Uterus (tissue), 3 donors: ENCODE measurements at regions not wholly inside any gene's neighbourhood (a gene's known extent, or its start where the extent isn't known, plus 50 kb on each side); places are given as distances from the start of the nearest gene placed in this dataset.

Source experiments
- DNase-seq, 2 donors: peaks; one replicate each; pipeline ENCODE4 v3.0.0-alpha.2; 2019 to 2020
- H3K27ac ChIP-seq, 2 donors: fragments of 200-600 bp; sonication (generic); 1 replicate in 1 of 2; 2 replicates in 1 of 2; pipeline ENCODE4 v1.5.1; 2016 to 2018
- H3K27me3 ChIP-seq, 2 donors: fragments of 200-600 bp; sonication (generic); one replicate each; pipeline ENCODE4 v1.5.1; 2018 to 2019; ENCODE audit warnings: control low read depth in 1 of 2
- H3K36me3 ChIP-seq, 2 donors: fragments of 200-600 bp; sonication (generic); one replicate each; pipeline ENCODE4 v1.5.1; 2019; ENCODE audit warnings: control low read depth in 1 of 2
- H3K4me1 ChIP-seq, 2 donors: fragments of 200-600 bp; sonication (generic); one replicate each; pipeline ENCODE4 v1.5.1; 2018 to 2019; ENCODE audit warnings: control low read depth in 1 of 2
- H3K4me3 ChIP-seq, 2 donors: fragments of 200-600 bp; sonication (generic); 1 replicate in 1 of 2; 2 replicates in 1 of 2; pipeline ENCODE4 v1.5.1; 2018 to 2019; ENCODE audit warnings: mild to moderate bottlenecking in 1 of 2
- H3K9me3 ChIP-seq, 2 donors: fragments of 200-600 bp; sonication (generic); one replicate each; pipeline ENCODE4 v1.5.1; 2019; ENCODE audit warnings: control low read depth in 1 of 2
- CTCF ChIP-seq, 4 experiments: fragments of 200-600 bp in 2 of 4; fragments of 450-650 bp in 2 of 4; sonication (generic) in 2 of 4; IDR thresholded peaks; one replicate each; pipeline ENCODE4 v1.5.1; 2016 to 2019; ENCODE audit warnings: antibody characterized with exemption in 4 of 4, mild to moderate bottlenecking in 2 of 4, moderate library complexity in 1 of 4
- POLR2A ChIP-seq, 2 donors: fragments of 450-650 bp; IDR thresholded peaks; one replicate each; pipeline ENCODE4 v1.6.1; 2016; ENCODE audit warnings: antibody characterized with exemption in 2 of 2, mild to moderate bottlenecking in 1 of 2, moderate library complexity in 1 of 2
- intact Hi-C: fragments of 100-400 bp; cut with DNase I; formaldehyde crosslinking; loops from one replicate; pipeline ENCODE4 v1.15.1; 2023; ENCODE audit warnings: low total_unique reads
- donor health status: DM: yes; HTN: yes; CAD: no.

GRCh38 chr3:166085164-166085856, 248.1 kb upstream of the BCHE start:
- Histone ChIP-seq H3K27me3 (no peaks in the 10 kb centered on the region), H3K4me1 (no peaks in the 10 kb centered on the region), H3K27ac (no peak overlapping the region), H3K4me3 (no peak overlapping the region), H3K36me3 (no peaks in the 10 kb centered on the region), H3K9me3 (no peaks in the 10 kb centered on the region)
- DNase-seq, result no peak
- TF ChIP-seq POLR2A (IDR thresholded peaks at IDR 0.05), result no peak
- no peak for TF ChIP-seq CTCF (IDR thresholded peaks at IDR 0.05)
- intact Hi-C loops, result no loop called here

DNA sequence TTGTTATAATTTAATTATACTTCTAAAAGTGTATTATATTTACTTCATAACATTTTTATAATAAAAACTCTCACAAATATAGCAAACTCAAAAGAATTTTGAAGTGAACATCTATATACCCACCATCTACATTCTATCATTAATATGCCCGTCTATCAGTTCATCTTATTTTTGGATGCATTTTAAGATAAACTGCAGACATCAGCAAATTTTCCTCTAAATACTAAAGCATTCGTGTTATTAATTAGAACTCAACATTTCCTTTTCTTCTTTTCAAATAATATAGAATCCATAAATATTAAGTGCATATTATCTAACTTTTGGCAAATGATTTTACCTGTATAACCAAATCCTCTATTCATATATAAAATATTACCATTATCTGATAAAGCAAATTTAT, 242.9 kb upstream of the BCHE start:
- intact Hi-C loops, result no loop called here
- TF ChIP-seq POLR2A (IDR thresholded peaks at IDR 0.05) (no peak), CTCF (IDR thresholded peaks at IDR 0.05) (no peak)
- DNase-seq, result no peak
- no peak overlapping the region for H3K4me3 ChIP-seq
- no peaks in the 10 kb centered on the region for H3K27me3 ChIP-seq
- no peaks in the 10 kb centered on the region for H3K4me1 ChIP-seq
- H3K27ac ChIP-seq, result no peak overlapping the region
- no peaks in the 10 kb centered on the region for H3K36me3 ChIP-seq
- H3K9me3 ChIP-seq, result no peaks in the 10 kb centered on the region

- intact Hi-C loops, result no loop called here
- no peak for DNase-seq
- TF ChIP-seq POLR2A (IDR thresholded peaks at IDR 0.05) (no peak), CTCF (IDR thresholded peaks at IDR 0.05) (no peak)
- H3K4me3 ChIP-seq, result no peak overlapping the region
- no peaks in the 10 kb centered on the region for H3K27me3 ChIP-seq
- no peaks in the 10 kb centered on the region for H3K36me3 ChIP-seq
- no peaks in the 10 kb centered on the region for H3K9me3 ChIP-seq
- no peaks in the 10 kb centered on the region for H3K4me1 ChIP-seq
- H3K27ac ChIP-seq, result no peak overlapping the region
Measured at GRCh38 chr3:166071831-166072230, 234.6 kb upstream of the BCHE start.

- Histone ChIP-seq H3K4me3 (no peak overlapping the region), H3K36me3 (no peaks in the 10 kb centered on the region), H3K9me3 (no peaks in the 10 kb centered on the region), H3K27ac (no peak overlapping the region), H3K4me1 (no peaks in the 10 kb centered on the region), H3K27me3 (no peaks in the 10 kb centered on the region)
- TF ChIP-seq CTCF (IDR thresholded peaks at IDR 0.05) (no peak), POLR2A (IDR thresholded peaks at IDR 0.05) (no peak)
- no peak for DNase-seq
- intact Hi-C loops, result no loop called here
Measured at GRCh38 chr3:166064476-166064875, 227.3 kb upstream of the BCHE start.

DNA sequence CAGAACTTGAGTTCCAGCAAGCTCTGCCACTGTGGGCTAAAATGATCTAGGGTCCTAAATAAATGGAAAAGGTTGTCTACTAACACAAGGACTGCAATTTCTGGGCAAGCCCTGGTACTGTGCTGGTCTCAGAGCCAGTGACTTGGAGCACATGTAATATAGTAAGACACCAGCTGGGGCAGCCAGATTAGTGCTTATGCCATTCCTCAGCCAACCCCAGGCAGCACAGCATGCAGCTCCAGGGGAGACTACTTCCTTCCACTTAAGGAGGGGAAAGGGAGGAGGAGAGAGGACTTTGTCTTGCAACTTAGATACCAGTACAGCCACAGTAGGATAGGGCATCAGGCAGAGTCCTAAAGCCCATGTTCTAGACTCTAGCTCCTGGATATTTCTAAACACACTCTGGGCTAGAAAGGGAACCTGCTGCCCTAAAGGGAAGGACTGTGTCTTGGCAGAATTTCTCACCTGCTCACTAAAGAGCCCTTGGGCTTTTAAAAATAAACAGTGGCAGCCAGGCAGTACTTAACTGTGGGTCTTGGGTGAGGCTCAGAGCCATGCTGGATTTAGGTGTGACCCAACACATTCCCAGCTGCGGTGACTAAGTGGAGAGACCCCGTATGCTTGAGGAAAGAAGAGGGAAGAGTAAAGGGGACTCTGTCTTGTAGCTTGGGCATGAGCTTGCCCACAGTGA, 223.7 kb upstream of the BCHE start:
- no peak overlapping the region for H3K27ac ChIP-seq
- H3K9me3 ChIP-seq, result no peaks in the 10 kb centered on the region
- H3K4me3 ChIP-seq, result no peak overlapping the region
- no peak for DNase-seq
- no peak for TF ChIP-seq CTCF (IDR thresholded peaks at IDR 0.05)
- TF ChIP-seq POLR2A (IDR thresholded peaks at IDR 0.05), result no peak
- intact Hi-C loops, result no loop called here
- H3K4me1 ChIP-seq, result no peaks in the 10 kb centered on the region
- H3K27me3 ChIP-seq, result no peaks in the 10 kb centered on the region
- H3K36me3 ChIP-seq, result no peaks in the 10 kb centered on the region
